Activated CD8-positive, alpha-beta T cell treated with anti-CD3 and anti-CD28 coated beads for 36 hours (primary cell): ENCODE measurements at regions not wholly inside any gene's neighbourhood (a gene's known extent, or its start where the extent isn't known, plus 50 kb on each side); places are given as distances from the start of the nearest gene placed in this dataset.
A peak's percentile ranks its signal among the peaks of the same experiment; 100 is the strongest.

ENCODE experiments used
- ATAC-seq: fragments of 200-7000 bp; cut with Tn5 transposase; one replicate; pipeline ENCODE4 v1.10.0; 2021; ENCODE audit warnings: mild to moderate bottlenecking, moderate library complexity
- CTCF ChIA-PET: fragments of 350-600 bp; sonication (Branson Sonifier 250); formaldehyde crosslinking; loops from one replicate; lab custom pipeline; 2021; ENCODE audit warnings: antibody characterized with exemption; lab: Charles Lee
- POLR2A ChIA-PET: fragments of 350-600 bp; sonication (Branson Sonifier 250); formaldehyde crosslinking; loops from one replicate; lab custom pipeline; 2021; ENCODE audit warnings: antibody characterized with exemption; lab: Charles Lee
- DNase-seq: peaks from one replicate; pipeline ENCODE4 v3.0.0-alpha.2; 2020
- H3K27ac Mint-ChIP-seq: one replicate; pipeline ENCODE4 v1.8.0; 2021; ENCODE audit warnings: mild to moderate bottlenecking, mixed read lengths
- H3K27me3 Mint-ChIP-seq: one replicate; pipeline ENCODE4 v1.8.0; 2021; ENCODE audit warnings: mixed read lengths
- H3K36me3 Mint-ChIP-seq: one replicate; pipeline ENCODE4 v1.8.0; 2021; ENCODE audit warnings: low read depth, mixed read lengths
- H3K4me1 Mint-ChIP-seq: one replicate; pipeline ENCODE4 v1.8.0; 2021; ENCODE audit warnings: low read depth, mixed read lengths
- H3K4me3 Mint-ChIP-seq: one replicate; pipeline ENCODE4 v1.8.0; 2021; ENCODE audit warnings: mild to moderate bottlenecking, moderate library complexity, mixed read lengths
- H3K9me3 Mint-ChIP-seq: one replicate; pipeline ENCODE4 v1.8.0; 2021; ENCODE audit warnings: mixed read lengths
- intact Hi-C: fragments of 100-400 bp; cut with micrococcal nuclease; formaldehyde crosslinking; loops from one replicate; pipeline ENCODE4 v1.10.0; 2022
- TF ChIP-seq, protein P1 (sequence below): fragments of 200-600 bp; IDR thresholded peaks from one replicate; pipeline ENCODE4 v1.8.0; 2022; ENCODE audit warnings: antibody characterized with exemption, mild to moderate bottlenecking

DNA sequence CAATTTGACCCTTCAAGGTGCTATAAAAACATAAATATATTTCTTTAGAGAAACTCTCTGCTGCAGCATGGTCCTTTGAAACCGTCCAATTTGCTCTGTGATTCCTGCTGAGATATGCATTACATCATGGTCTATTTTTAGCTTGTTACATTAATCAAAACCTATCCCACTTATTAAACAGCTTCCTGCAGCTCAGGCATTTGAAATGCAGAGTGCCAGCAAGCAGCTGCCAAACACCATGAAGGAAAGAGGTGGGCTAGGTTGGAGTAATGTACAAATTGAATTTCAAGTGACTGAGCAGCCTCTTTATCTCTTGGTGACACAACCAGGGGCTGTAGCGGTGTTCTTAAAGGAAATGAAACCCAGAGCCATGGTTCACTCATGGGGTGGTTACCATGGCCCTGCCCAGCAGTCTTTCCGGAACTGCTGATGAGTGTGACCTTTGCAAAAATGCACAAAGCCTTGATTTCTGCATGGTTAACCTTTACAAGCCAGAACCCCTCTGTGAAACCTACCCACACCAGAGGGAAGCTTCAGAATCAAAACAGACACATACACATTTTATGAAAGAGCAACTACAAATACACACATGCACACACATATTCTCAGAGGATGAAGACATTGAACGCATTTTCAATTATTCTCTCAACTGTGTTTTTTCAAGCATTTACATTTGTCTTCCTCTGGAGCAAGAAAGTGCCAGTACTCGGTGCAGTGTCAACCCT, 155.8 kb upstream of the ZNF608 start:
- Mint-ChIP-seq H3K9me3 (no peaks in the 10 kb centered on the region), H3K36me3 (no peaks in the 10 kb centered on the region), H3K4me1 (peaks cover 16% of the 10 kb centered on the region), H3K27ac (peak overlapping the region; percentile 65), H3K27me3 (peaks cover 5% of the 10 kb centered on the region), H3K4me3 (no peak overlapping the region)
- ChIA-PET POLR2A (no interaction called here), CTCF (no interaction called here)
- peak; percentile 67 for DNase-seq
- peak; percentile 96 for ATAC-seq
- intact Hi-C loops, result no loop called here
- TF ChIP-seq, protein P1, sequence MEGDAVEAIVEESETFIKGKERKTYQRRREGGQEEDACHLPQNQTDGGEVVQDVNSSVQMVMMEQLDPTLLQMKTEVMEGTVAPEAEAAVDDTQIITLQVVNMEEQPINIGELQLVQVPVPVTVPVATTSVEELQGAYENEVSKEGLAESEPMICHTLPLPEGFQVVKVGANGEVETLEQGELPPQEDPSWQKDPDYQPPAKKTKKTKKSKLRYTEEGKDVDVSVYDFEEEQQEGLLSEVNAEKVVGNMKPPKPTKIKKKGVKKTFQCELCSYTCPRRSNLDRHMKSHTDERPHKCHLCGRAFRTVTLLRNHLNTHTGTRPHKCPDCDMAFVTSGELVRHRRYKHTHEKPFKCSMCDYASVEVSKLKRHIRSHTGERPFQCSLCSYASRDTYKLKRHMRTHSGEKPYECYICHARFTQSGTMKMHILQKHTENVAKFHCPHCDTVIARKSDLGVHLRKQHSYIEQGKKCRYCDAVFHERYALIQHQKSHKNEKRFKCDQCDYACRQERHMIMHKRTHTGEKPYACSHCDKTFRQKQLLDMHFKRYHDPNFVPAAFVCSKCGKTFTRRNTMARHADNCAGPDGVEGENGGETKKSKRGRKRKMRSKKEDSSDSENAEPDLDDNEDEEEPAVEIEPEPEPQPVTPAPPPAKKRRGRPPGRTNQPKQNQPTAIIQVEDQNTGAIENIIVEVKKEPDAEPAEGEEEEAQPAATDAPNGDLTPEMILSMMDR, result no peak

DNA sequence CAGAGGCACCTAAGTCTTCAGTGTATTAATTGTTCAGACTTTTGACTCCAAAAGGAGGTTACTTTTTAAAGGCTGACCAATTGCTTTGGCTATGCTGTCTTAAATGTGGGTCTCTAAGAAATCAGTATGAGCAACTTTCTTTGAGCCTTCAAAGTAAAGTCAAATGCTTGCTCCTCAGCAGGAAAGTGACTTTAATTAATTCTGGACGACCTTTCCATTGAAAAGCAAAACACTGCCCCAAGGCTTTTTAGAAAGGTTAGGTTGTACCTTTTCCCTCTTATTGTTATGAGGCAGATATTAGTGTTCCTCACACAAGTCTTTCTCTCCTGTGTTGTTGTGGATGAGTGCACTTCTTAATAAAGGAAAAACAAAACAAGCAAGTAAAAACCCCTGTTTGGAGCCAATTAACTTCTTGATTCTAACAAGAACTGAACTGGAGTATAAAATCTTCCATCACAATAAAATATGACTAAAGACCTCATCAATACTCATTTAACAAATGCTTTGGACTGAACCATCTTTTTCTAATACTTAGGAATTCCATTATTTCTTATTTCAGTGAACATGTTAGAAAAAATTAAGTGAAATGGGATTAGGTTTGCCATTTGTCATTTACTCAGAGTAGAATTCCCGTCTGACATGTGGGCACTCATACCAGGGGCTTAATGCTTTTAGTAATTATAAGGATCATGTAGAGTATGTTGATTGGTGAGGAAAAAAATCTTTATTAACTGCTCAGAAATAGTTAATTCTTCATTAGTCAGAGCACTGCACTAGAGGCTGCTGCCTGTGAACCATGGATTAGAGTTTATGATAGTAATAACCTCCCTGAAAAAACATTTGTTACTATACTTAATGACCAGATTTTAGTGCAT, 159.1 kb upstream of the ZNF608 start:
- Mint-ChIP-seq H3K9me3 (no peaks in the 10 kb centered on the region), H3K4me1 (peaks cover 19% of the 10 kb centered on the region), H3K27ac (no peak overlapping the region), H3K4me3 (no peak overlapping the region), H3K36me3 (no peaks in the 10 kb centered on the region), H3K27me3 (peaks cover 5% of the 10 kb centered on the region)
- intact Hi-C loops, result no loop called here
- POLR2A ChIA-PET, result no interaction called here
- TF ChIP-seq, protein P1, result no peak
- CTCF ChIA-PET, result no interaction called here
- DNase-seq (no peak), ATAC-seq (no peak)

DNA sequence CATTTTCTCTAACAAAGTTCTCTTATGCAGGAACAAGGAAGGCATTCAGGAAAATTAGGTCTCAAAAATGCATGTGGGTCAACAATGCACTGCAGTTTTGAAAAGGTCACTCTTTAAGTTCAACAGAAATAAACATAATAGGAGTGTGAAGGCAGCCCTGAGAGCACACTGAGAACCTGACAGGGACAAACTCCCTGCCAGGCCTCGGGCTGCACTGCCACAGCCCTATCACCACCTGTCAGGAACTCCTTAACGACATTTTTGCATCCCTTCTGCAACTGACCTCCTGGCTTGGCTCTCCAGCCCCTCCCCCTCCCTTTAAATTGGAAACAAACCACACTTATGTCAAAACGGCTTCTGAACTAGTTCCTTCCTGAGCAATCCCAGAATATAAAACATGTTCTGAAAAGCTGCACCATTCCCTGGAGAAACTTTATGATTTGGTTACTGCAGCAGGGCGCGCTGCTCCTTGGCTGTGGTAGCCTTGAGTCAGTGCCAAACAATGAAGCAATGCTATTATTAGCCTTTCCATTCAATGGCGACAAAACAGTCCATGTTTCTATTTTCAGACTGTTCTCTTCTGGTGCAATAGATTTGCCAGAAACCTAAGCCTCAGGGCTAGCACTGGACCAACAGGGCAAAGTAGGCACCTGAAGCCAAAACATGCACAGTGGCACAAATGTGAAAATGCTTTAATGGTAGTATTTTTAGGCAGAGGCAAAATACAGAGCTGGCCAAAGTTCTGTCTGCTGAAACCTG, 160.1 kb upstream of the ZNF608 start:
- H3K27ac Mint-ChIP-seq, result no peak overlapping the region
- peaks cover 14% of the 10 kb centered on the region for H3K4me1 Mint-ChIP-seq
- no peak for DNase-seq
- intact Hi-C loops, result no loop called here
- H3K36me3 Mint-ChIP-seq, result no peaks in the 10 kb centered on the region
- H3K4me3 Mint-ChIP-seq, result no peak overlapping the region
- ATAC-seq, result no peak
- H3K9me3 Mint-ChIP-seq, result no peaks in the 10 kb centered on the region
- H3K27me3 Mint-ChIP-seq, result peaks cover 4% of the 10 kb centered on the region
- ChIA-PET POLR2A (no interaction called here), CTCF (no interaction called here)
- TF ChIP-seq, protein P1, result no peak

DNA sequence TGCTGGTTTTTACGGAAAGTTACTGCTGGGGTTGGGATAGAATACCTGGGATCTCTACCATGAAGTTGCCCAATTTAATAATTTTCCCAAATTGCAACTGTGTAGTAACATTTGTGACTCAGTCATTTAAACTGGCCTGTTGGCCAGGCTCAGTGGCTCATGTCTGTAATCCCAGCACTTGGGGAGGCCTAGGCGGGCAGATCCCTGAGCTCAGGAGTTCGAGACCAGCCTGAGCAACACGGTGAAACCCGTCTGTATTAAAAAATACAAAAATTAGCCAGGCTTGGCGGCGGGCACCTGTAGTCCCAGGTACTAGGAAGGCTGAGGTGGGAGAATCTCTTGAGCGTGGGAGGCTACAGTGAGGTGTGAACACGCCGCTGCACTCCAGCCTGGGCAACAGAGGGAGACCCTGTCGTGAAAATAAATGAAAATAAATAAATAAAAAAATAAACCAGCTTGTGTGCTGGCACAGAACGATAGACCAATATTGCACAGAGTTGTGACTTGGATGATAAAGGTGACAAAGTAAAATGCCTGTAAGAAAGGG, 160.7 kb upstream of the ZNF608 start:
- ATAC-seq (no peak), DNase-seq (no peak)
- Mint-ChIP-seq H3K9me3 (no peaks in the 10 kb centered on the region), H3K27me3 (peaks cover 4% of the 10 kb centered on the region), H3K36me3 (no peaks in the 10 kb centered on the region), H3K4me3 (no peak overlapping the region), H3K27ac (no peak overlapping the region), H3K4me1 (peaks cover 12% of the 10 kb centered on the region)
- TF ChIP-seq, protein P1, result no peak
- intact Hi-C loops, result no loop called here
- CTCF ChIA-PET, result no interaction called here
- POLR2A ChIA-PET, result no interaction called here
